ENCODE measurements at regions not wholly inside any gene's neighbourhood (a gene's known extent, or its start where the extent isn't known, plus 50 kb on each side); places are given as distances from the start of the nearest gene placed in this dataset.

DNA sequence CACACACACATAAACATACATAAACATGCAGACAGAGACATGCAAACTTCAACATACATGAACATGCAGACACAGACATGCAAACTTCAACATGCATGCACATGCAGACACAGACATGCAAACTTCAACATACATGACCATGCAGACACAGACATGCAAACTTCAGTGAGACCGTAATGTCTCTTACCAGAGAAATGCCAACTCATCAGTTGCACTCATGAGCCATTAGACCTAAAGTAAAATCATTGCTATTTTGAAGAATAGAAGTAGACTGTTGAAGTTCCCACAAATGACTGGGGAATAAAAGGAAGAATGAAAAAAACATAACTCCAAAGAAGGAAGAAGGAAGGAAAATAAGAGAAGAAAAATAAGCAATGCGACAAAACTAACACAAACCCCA is 1044.0 kb upstream of the TMEM132C start:
- 91 to 98% (median 94%) methylated on average over 2 of the region's 2 CpGs for WGBS, 4 donors
- no peaks in the 10 kb centered on the region for H3K9me3 ChIP-seq (replicated peaks in 1 of 3)
- no peak for TF ChIP-seq POLR2A (IDR thresholded peaks at IDR 0.05)
- H3K36me3 ChIP-seq (replicated peaks in 1 of 2): no peaks in the 10 kb centered on the region
- intact Hi-C loops (cut with DNase I): no loop called here
- H3K27me3 ChIP-seq: no peaks in the 10 kb centered on the region
- H3K4me3 ChIP-seq: no peak overlapping the region
- no peaks in the 10 kb centered on the region for H3K4me1 ChIP-seq (replicated peaks in 1 of 2)
- no peak overlapping the region for H3K27ac ChIP-seq
- DNase-seq: no peak

DNA sequence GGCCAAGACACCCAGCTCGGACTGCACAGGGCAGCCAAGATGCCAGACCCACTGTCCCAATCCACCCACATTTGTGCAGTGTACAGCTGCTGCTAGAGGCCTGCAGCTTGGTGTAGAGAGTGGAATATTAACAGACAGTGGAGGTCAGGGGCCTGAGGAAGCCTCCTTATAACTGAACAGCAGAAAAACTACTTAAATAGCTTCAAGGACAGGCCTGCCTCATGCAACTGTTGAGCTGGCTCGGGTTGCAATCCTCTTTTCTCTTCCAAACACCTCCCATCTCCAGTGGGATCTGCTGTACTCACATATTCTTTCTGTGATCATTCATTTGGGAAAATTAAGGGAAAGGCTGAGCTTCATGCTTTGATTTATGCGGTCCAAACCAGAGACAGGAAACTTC is 1043.2 kb upstream of the TMEM132C start:
- 43 to 48% (median 44%) methylated on average over 3 of the region's 3 CpGs for WGBS, 4 donors
- no peaks in the 10 kb centered on the region for H3K36me3 ChIP-seq (replicated peaks in 1 of 2)
- no peak for DNase-seq
- H3K4me3 ChIP-seq: no peak overlapping the region
- no peaks in the 10 kb centered on the region for H3K4me1 ChIP-seq (replicated peaks in 1 of 2)
- no peaks in the 10 kb centered on the region for H3K27me3 ChIP-seq
- no peaks in the 10 kb centered on the region for H3K9me3 ChIP-seq (replicated peaks in 1 of 3)
- intact Hi-C loops (cut with DNase I): no loop called here
- TF ChIP-seq, protein P1, sequence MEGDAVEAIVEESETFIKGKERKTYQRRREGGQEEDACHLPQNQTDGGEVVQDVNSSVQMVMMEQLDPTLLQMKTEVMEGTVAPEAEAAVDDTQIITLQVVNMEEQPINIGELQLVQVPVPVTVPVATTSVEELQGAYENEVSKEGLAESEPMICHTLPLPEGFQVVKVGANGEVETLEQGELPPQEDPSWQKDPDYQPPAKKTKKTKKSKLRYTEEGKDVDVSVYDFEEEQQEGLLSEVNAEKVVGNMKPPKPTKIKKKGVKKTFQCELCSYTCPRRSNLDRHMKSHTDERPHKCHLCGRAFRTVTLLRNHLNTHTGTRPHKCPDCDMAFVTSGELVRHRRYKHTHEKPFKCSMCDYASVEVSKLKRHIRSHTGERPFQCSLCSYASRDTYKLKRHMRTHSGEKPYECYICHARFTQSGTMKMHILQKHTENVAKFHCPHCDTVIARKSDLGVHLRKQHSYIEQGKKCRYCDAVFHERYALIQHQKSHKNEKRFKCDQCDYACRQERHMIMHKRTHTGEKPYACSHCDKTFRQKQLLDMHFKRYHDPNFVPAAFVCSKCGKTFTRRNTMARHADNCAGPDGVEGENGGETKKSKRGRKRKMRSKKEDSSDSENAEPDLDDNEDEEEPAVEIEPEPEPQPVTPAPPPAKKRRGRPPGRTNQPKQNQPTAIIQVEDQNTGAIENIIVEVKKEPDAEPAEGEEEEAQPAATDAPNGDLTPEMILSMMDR (IDR thresholded peaks at IDR 0.05): no peak
- H3K27ac ChIP-seq: no peak overlapping the region

DNA sequence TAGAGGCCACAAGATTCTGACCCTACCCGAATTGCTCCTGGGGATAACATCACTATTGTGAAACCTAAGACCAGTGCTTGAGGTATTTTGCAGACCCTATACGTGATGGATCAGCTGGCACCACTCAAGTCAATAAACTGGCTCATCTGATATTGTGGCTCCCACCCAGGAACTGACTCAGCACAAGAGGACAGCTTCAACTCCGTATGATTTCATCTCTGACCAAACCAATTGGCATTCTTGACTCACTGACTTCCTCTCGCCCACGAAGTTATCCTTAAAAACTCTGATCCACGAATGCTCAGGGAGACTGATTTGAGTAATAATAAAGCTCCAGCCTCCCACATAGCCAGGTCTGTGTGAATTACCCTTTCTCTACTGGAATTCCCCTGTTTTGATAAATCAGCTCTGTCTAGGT is 1036.1 kb upstream of the TMEM132C start:
- TF ChIP-seq, protein P1 (IDR thresholded peaks at IDR 0.05): no peak
- TF ChIP-seq POLR2A (IDR thresholded peaks at IDR 0.05): no peak
- Histone ChIP-seq H3K4me3 (no peak overlapping the region), H3K4me1 (replicated peaks in 1 of 2) (no peaks in the 10 kb centered on the region), H3K9me3 (replicated peaks in 1 of 3) (no peaks in the 10 kb centered on the region), H3K27me3 (no peaks in the 10 kb centered on the region), H3K27ac (no peak overlapping the region), H3K36me3 (replicated peaks in 1 of 2) (no peaks in the 10 kb centered on the region)
- WGBS, 4 donors: 52 to 61% (median 59%) methylated on average over 6 of the region's 6 CpGs
- intact Hi-C loops (cut with DNase I): no loop called here
- DNase-seq: no peak

DNA sequence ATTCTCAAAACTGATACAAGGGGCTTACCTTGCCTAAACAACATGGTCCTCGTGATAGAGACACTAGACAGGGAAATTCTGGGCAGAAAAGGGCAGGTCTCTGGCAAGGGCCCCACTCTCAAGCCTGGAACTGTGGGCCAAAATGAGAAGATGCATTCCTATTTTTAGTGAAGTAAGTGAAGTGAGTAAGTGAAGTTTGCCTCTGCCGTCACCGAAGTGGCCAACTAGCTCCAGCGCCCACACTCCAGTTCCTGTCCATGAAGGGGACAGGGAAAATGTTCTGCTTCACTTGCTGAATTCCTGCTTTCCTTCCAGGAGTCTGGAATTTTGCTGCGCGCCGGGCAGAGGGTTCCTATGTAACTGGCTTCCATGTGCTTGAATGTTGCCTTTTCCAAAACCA is 1035.6 kb upstream of the TMEM132C start:
- H3K9me3 ChIP-seq (replicated peaks in 1 of 3): no peaks in the 10 kb centered on the region
- intact Hi-C loops (cut with DNase I): no loop called here
- WGBS, 4 donors: 74 to 84% (median 75%) methylated on average over 7 of the region's 7 CpGs
- H3K27ac ChIP-seq: no peak overlapping the region
- H3K36me3 ChIP-seq (replicated peaks in 1 of 2): no peaks in the 10 kb centered on the region
- H3K4me1 ChIP-seq (replicated peaks in 1 of 2): no peaks in the 10 kb centered on the region
- H3K27me3 ChIP-seq: no peaks in the 10 kb centered on the region
- H3K4me3 ChIP-seq: no peak overlapping the region
- no peak for TF ChIP-seq POLR2A (IDR thresholded peaks at IDR 0.05)
- TF ChIP-seq, protein P1 (IDR thresholded peaks at IDR 0.05): no peak
- no peak for DNase-seq

DNA sequence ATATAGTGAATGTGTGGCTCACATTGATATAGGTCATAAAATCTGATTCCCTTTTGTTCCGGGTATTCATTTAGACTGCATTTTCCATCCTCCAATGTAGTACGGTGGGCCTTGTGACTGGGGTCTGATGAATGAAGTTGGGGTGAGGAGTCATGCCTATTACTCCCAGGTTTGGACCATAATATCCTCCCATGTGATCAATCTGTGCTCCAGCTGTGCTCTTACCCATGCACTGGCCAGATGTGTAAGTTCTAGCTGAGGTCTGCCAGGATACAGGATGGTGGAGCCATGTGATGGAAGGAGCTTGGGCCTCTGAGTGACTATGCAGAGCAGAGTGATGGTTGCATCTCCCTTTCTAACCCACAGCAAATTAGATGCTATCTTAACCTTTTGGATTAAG is 1034.0 kb upstream of the TMEM132C start:
- intact Hi-C loops (cut with DNase I): no loop called here
- DNase-seq: no peak

More for the DNA sequence above, 1034.0 kb upstream of the TMEM132C start:
- 45 to 92% (median 59%) methylated on average over 1 to 2 of the region's 2 CpGs for WGBS, 4 donors
- H3K36me3 ChIP-seq (replicated peaks in 1 of 2): no peaks in the 10 kb centered on the region
- no peaks in the 10 kb centered on the region for H3K4me1 ChIP-seq (replicated peaks in 1 of 2)
- TF ChIP-seq POLR2A (IDR thresholded peaks at IDR 0.05): no peak
- TF ChIP-seq, protein P1 (IDR thresholded peaks at IDR 0.05): no peak
- no peak overlapping the region for H3K27ac ChIP-seq
- H3K9me3 ChIP-seq (replicated peaks in 1 of 3): no peaks in the 10 kb centered on the region
- H3K27me3 ChIP-seq: no peaks in the 10 kb centered on the region
- H3K4me3 ChIP-seq: no peak overlapping the region

Data from adrenal gland (tissue), 9 donors.